ENCODE measurements at regions not wholly inside any gene's neighbourhood (a gene's known extent, or its start where the extent isn't known, plus 50 kb on each side); places are given as distances from the start of the nearest gene placed in this dataset.
"Not testable (repeated sequence)": the region's sequence is repeated elsewhere in the genome, so short reads cannot be mapped to it uniquely, and the experiment has no call there.

DNA sequence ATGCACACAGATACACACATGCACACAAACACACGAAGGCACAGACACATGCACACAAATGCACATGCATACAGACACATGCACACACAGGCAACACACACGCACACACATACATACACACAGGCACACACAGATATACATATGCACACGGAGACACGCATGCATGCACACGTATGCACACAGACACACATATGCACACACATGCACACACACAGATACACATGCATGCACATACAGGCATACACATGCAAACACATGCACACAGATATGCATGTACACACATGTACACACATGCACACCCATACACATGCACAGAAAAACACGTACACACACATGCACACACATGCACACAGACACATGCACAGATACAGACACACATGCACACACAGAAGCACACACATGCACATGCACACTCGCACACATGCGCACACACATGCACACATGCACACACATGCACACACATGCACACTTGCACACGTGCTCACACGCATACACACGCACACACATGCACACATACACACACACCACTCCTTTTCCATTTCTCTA lies 70.8 kb upstream of the ALDH3B2 start:
- Histone ChIP-seq H3K9me3 (no peaks in the 10 kb centered on the region), H3K27ac (no peak overlapping the region), H3K36me3 (no peaks in the 10 kb centered on the region), H3K27me3 (no peaks in the 10 kb centered on the region), H3K4me1 (no peaks in the 10 kb centered on the region), H3K4me3 (no peak overlapping the region)
- no peak for TF ChIP-seq CTCF (IDR thresholded peaks at IDR 0.05)
- intact Hi-C loops (cut with DNase I), result no loop called here
- DNase-seq (ENCODE audit: low spot score in 2 of 2), result no peak

DNA sequence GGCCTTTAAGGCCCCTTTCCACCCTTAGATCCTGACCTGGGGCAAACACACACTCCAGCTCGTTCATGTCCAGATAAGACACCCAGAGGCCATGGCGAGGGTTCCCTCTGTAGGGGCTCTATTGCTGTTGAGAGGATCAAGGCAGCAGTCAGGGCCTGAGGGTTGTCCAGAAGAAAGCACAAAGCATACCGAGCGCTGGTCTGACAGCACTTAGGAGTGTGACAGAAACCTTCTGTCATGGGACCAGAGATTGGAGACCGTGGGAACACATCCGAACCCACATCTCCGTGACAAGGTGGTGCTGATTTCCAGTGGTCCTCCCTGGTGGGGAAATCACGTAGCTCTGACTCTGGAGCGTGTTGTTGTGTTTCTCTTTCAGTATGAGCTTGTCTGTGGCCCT lies 69.8 kb upstream of the ALDH3B2 start:
- H3K27me3 ChIP-seq; H3K27ac ChIP-seq; intact Hi-C loops (cut with DNase I); H3K36me3 ChIP-seq; H3K4me1 ChIP-seq; H3K4me3 ChIP-seq; H3K9me3 ChIP-seq; DNase-seq (ENCODE audit: low spot score in 2 of 2): not testable (repeated sequence)

GRCh38 chr11:67738231-67738630 lies 63.8 kb upstream of the ALDH3B2 start:
- H3K27me3 ChIP-seq; H3K4me3 ChIP-seq; H3K4me1 ChIP-seq; H3K9me3 ChIP-seq; intact Hi-C loops (cut with DNase I); H3K27ac ChIP-seq; DNase-seq (ENCODE audit: low spot score in 2 of 2); H3K36me3 ChIP-seq: not testable (repeated sequence)

DNA sequence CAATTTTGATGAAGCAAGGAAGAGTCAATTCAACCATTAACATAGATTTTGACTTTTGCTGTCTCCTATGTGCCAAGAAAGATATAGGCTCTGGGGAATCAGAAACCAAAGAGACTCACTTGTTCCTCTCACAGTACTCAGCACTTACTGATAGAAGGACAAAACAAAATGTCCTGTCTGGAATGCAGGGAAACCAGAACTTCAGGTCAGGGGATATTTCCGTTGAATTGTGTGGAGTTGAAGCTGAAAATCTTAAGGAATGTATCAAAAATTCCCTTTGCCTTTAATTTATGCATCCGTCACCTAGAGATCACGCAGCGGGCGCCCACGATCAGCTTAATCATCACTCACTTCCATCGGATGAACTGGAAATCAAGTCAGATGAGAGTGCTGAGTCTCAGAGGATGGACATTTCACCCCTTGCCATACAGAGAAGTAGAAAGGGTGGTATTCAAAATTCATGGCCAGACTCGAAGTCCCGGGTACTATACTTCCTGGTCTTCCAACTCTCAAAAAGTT lies 63.2 kb upstream of the ALDH3B2 start:
- H3K36me3 ChIP-seq; H3K27me3 ChIP-seq; intact Hi-C loops (cut with DNase I); H3K4me1 ChIP-seq; DNase-seq (ENCODE audit: low spot score in 2 of 2); H3K9me3 ChIP-seq; H3K27ac ChIP-seq; H3K4me3 ChIP-seq: not testable (repeated sequence)

DNA sequence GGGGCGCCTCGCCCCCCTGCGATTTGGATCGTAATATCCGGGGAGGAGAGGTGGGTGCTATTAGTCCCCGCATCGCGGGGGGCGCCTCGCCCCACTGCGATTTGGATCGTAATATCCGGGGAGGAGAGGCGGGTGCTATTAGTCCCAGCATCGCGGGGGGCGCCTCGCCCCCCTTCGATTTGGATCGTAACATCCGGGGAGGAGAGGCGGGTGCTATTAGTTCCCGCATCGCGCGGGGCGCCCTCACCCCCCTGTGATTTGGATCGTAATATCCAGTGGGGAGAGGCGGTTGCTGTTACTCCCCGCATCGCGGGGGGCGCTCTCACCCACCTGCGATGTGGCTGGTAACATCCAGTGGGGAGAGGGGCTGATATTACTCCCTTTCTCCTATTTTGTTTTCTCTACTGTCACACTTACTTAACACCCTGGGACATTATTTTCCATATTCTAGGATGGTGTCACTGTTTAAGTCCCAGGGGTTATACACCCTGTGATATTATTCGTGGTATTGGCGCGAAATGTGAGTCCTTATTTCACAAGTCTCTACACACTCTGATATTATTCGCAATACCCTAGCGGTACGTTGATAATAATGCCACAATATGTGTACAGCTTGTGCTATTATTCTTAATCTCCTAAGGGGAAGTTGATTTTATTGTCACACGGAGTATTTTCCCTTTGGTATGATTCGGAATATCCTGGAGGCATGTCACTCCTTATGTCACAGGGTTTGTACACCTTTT lies 57.8 kb upstream of the ALDH3B2 start:
- Histone ChIP-seq H3K27me3 (no peaks in the 10 kb centered on the region), H3K4me1 (no peaks in the 10 kb centered on the region), H3K36me3 (no peaks in the 10 kb centered on the region), H3K4me3 (no peak overlapping the region), H3K9me3 (no peaks in the 10 kb centered on the region), H3K27ac (no peak overlapping the region)
- intact Hi-C loops (cut with DNase I), result no loop called here
- no peak for TF ChIP-seq CTCF (IDR thresholded peaks at IDR 0.05)
- no peak for DNase-seq (ENCODE audit: low spot score in 2 of 2)

- no peaks in the 10 kb centered on the region for H3K4me1 ChIP-seq
- H3K4me3 ChIP-seq, result no peak overlapping the region
- no peak for DNase-seq (ENCODE audit: low spot score in 2 of 2)
- no peaks in the 10 kb centered on the region for H3K36me3 ChIP-seq
- intact Hi-C loops (cut with DNase I), result no loop called here
- no peaks in the 10 kb centered on the region for H3K27me3 ChIP-seq
- no peak overlapping the region for H3K27ac ChIP-seq
- H3K9me3 ChIP-seq, result no peaks in the 10 kb centered on the region
- no peak for TF ChIP-seq CTCF (IDR thresholded peaks at IDR 0.05)
Observed at GRCh38 chr11:67731583-67731982, 57.2 kb upstream of the ALDH3B2 start.

GRCh38 chr11:67728163-67728571 lies 53.7 kb upstream of the ALDH3B2 start:
- H3K27me3 ChIP-seq; DNase-seq (ENCODE audit: low spot score in 2 of 2); H3K27ac ChIP-seq; H3K4me1 ChIP-seq; H3K9me3 ChIP-seq; H3K36me3 ChIP-seq; intact Hi-C loops (cut with DNase I); H3K4me3 ChIP-seq: not testable (repeated sequence)

GRCh38 chr11:67727066-67728040 lies 52.9 kb upstream of the ALDH3B2 start:
- H3K9me3 ChIP-seq; H3K4me3 ChIP-seq; H3K36me3 ChIP-seq; H3K27ac ChIP-seq; DNase-seq (ENCODE audit: low spot score in 2 of 2); intact Hi-C loops (cut with DNase I); H3K27me3 ChIP-seq; H3K4me1 ChIP-seq: not testable (repeated sequence)

All from ascending aorta (tissue), 2 donors.